ENCODE measurements at regions not wholly inside any gene's neighbourhood (a gene's known extent, or its start where the extent isn't known, plus 50 kb on each side); places are given as distances from the start of the nearest gene placed in this dataset.
"Not testable (repeated sequence)": the region's sequence is repeated elsewhere in the genome, so short reads cannot be mapped to it uniquely, and the experiment has no call there.

DNA sequence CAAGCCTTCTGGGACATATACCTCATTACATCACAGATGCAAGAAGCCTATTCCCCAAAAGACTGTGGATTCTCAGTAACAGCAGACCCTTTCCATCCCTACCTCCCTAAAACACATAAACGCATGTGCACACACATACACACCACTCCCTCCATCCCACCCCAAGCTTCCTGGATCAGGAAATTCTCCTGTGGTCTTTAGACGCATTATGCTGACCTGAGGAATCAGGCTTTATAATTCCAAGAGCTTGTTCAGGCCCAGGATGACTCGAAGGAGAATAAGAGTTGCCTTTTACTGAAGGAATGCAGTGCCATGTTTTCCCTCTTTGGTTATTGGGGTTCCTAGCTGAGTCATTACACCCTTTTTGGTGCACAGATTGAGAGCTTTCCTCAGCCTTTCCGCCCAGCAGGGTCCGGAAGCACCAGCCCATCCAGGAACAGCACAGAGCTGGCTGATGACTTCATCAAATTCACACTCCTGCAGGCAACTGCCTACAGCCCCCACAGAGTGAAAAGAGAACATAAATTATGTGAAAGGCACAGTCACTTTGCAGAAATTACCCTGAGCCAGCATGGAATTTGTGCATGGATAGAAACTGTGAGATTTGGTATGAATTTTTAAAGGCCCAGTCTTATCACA lies 385.0 kb upstream of the TRPC7 start:
- no peaks in the 10 kb centered on the region for H3K36me3 ChIP-seq
- no peak for DNase-seq
- 66% methylated on average over 4 to 5 of the region's 5 CpGs for WGBS, 2 donors
- intact Hi-C loops (cut with DNase I), result no loop called here
- no peak overlapping the region for H3K4me3 ChIP-seq
- no peak for TF ChIP-seq POLR2A (IDR thresholded peaks at IDR 0.05)
- TF ChIP-seq, protein P1, sequence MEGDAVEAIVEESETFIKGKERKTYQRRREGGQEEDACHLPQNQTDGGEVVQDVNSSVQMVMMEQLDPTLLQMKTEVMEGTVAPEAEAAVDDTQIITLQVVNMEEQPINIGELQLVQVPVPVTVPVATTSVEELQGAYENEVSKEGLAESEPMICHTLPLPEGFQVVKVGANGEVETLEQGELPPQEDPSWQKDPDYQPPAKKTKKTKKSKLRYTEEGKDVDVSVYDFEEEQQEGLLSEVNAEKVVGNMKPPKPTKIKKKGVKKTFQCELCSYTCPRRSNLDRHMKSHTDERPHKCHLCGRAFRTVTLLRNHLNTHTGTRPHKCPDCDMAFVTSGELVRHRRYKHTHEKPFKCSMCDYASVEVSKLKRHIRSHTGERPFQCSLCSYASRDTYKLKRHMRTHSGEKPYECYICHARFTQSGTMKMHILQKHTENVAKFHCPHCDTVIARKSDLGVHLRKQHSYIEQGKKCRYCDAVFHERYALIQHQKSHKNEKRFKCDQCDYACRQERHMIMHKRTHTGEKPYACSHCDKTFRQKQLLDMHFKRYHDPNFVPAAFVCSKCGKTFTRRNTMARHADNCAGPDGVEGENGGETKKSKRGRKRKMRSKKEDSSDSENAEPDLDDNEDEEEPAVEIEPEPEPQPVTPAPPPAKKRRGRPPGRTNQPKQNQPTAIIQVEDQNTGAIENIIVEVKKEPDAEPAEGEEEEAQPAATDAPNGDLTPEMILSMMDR (IDR thresholded peaks at IDR 0.05), result no peak
- no peaks in the 10 kb centered on the region for H3K4me1 ChIP-seq
- H3K27me3 ChIP-seq, result peaks cover 0 to 6% (median 1%) of the 10 kb centered on the region in 4 donors
- no peak overlapping the region for H3K27ac ChIP-seq
- H3K9me3 ChIP-seq, result no peaks in the 10 kb centered on the region

DNA sequence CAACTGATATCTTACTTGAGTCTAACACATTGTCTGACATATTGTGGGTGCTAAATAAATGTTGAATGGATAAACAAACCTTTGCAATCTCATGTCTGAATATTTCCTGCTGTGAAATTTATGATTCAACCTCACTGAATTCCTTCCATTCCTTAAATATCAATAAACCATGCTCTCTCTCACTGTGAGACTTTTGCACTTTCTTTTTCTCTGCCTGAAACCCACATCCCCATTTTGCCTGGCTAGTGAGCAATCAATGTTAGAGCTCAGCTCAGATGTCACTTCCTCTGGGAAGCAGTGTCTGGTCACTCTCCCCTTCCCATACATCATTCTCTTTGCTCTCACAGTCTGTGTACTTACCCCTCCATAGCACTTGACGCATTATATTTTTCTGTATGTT lies 383.7 kb upstream of the TRPC7 start:
- 90 to 94% methylated on average over 1 of the region's 1 CpG for WGBS, 2 donors
- no peak overlapping the region for H3K4me3 ChIP-seq
- H3K4me1 ChIP-seq, result no peaks in the 10 kb centered on the region
- no peak overlapping the region for H3K27ac ChIP-seq
- TF ChIP-seq, protein P1 (IDR thresholded peaks at IDR 0.05), result no peak
- no peak for TF ChIP-seq POLR2A (IDR thresholded peaks at IDR 0.05)
- no peaks in the 10 kb centered on the region for H3K27me3 ChIP-seq
- DNase-seq, result no peak
- no peaks in the 10 kb centered on the region for H3K9me3 ChIP-seq
- intact Hi-C loops (cut with DNase I), result no loop called here
- no peaks in the 10 kb centered on the region for H3K36me3 ChIP-seq

DNA sequence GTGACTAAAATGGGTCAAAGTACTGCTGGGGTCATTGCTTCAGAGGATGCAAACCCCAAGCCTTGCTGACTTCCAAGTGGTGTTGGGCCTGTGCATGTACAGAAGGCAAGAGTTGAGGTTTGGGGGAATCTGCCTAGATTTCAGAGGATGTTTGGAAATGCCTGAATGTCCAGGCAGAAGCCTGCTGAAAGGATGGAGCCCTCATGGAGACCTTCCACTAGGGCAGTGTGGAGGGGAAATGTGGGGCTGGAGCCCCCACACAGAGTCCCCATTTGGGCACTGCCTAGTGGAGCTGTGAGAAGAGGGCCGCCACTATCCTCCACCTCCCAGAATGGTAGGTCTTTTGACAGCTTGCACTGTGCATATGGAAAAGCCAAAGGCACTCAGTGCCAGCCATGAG lies 377.7 kb upstream of the TRPC7 start:
- Histone ChIP-seq H3K27ac (no peak overlapping the region), H3K36me3 (no peaks in the 10 kb centered on the region), H3K4me1 (no peaks in the 10 kb centered on the region), H3K9me3 (peaks cover 0 to 11% (median 10%) of the 10 kb centered on the region in 3 donors), H3K27me3 (no peaks in the 10 kb centered on the region), H3K4me3 (no peak overlapping the region)
- WGBS, 2 donors, result no CpG with 5 or more reads among the region's 1 CpG
- no peak for DNase-seq
- intact Hi-C loops (cut with DNase I), result no loop called here
- TF ChIP-seq POLR2A (IDR thresholded peaks at IDR 0.05), result no peak
- TF ChIP-seq, protein P1 (IDR thresholded peaks at IDR 0.05), result no peak

DNA sequence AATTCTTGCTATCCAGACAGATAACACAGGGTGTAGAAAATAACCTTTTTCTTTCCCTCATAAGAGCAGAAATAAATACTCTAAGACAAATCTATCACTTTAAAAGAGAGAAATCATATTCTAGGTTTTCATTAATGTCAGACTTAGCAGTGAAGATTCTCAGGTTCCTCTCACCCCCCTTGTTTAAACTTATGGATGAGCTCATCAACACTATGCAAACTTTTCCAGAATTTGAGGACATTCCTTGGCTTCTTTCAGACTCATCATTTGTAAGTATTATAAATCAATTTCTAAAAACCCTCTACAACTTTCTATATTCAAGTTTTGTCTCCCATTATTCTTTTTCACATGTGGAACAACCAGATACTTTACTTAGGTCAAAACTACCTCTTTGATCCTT lies 374.9 kb upstream of the TRPC7 start:
- Histone ChIP-seq H3K9me3 (peaks cover 0 to 11% (median 10%) of the 10 kb centered on the region in 3 donors), H3K27me3 (no peaks in the 10 kb centered on the region), H3K27ac (no peak overlapping the region), H3K4me1 (no peaks in the 10 kb centered on the region), H3K4me3 (no peak overlapping the region), H3K36me3 (no peaks in the 10 kb centered on the region)
- intact Hi-C loops (cut with DNase I), result no loop called here
- no peak for DNase-seq
- TF ChIP-seq, protein P1 (IDR thresholded peaks at IDR 0.05), result no peak
- no peak for TF ChIP-seq POLR2A (IDR thresholded peaks at IDR 0.05)

DNA sequence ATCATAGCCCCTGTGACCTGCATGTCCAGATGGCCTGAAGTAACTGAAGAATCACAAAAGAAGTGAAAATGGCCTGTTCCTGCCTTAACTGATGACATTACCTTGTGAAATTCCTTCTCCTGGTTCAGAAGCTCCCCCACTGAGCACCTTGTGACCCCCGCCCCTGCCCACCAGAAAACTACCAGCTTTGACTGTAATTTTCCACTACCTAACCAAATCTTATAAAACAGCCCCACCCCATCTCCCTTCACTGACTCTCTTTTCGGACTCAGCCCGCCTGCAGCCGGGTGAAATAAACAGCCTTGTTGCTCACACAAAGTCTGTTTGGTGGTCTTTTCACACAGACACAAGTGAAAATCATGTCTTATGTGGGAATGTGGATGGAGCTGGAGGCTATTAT lies 373.9 kb upstream of the TRPC7 start:
- H3K4me1 ChIP-seq; DNase-seq; H3K27me3 ChIP-seq; H3K4me3 ChIP-seq; intact Hi-C loops (cut with DNase I); H3K36me3 ChIP-seq; H3K27ac ChIP-seq: not testable (repeated sequence)
- WGBS, 2 donors, result 73 to 76% methylated on average over 4 of the region's 4 CpGs
- peaks cover 0 to 11% (median 10%) of the 10 kb centered on the region in 3 donors for H3K9me3 ChIP-seq

DNA sequence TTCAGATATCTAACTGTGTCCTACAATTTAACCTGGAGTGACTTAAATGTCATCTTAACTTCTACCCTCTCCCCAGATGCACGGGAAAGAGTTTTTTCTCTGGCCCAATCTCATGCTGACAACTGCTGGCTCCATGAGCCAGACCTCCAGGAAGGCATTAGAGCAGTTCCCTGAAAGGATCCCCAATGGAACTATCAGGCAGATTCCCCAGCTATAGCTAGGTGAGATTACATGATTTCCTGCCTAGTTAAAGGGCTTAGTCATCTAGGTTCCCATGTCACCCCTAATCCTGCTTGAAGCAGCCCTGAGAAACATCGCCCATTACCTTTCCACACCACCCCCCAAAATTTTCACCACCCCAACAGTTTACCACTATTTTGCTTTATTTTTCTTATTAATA lies 373.5 kb upstream of the TRPC7 start:
- Histone ChIP-seq H3K27me3 (no peaks in the 10 kb centered on the region), H3K4me3 (no peak overlapping the region), H3K4me1 (no peaks in the 10 kb centered on the region), H3K27ac (no peak overlapping the region), H3K9me3 (peaks cover 0 to 11% (median 10%) of the 10 kb centered on the region in 3 donors), H3K36me3 (no peaks in the 10 kb centered on the region)
- no peak for DNase-seq
- TF ChIP-seq, protein P1 (IDR thresholded peaks at IDR 0.05), result no peak
- TF ChIP-seq POLR2A (IDR thresholded peaks at IDR 0.05), result no peak
- intact Hi-C loops (cut with DNase I), result no loop called here
- WGBS, 2 donors, result 81% methylated on average over 2 of the region's 2 CpGs
